ENCODE measurements at regions not wholly inside any gene's neighbourhood (a gene's known extent, or its start where the extent isn't known, plus 50 kb on each side); places are given as distances from the start of the nearest gene placed in this dataset.
A peak's percentile ranks its signal among the peaks of the same experiment; 100 is the strongest.
"Not testable (repeated sequence)": the region's sequence is repeated elsewhere in the genome, so short reads cannot be mapped to it uniquely, and the experiment has no call there.

GRCh38 chrY:7588176-7588575, 676.6 kb upstream of the AMELY start:
- not testable (repeated sequence) for DNase-seq (ENCODE audit: extremely low spot score, insufficient read length, low read depth); FAIRE-seq

GRCh38 chrY:7562541-7562940, 651.0 kb upstream of the AMELY start:
- no peak for FAIRE-seq

GRCh38 chrY:7557675-7558074, 646.1 kb upstream of the AMELY start:
- no peak for DNase-seq (ENCODE audit: extremely low spot score, insufficient read length, low read depth)
- peak; percentile 31 for FAIRE-seq

More at GRCh38 chrY:7562541-7562940, 651.0 kb upstream of the AMELY start:
- DNase-seq (ENCODE audit: extremely low spot score, insufficient read length, low read depth): no peak

- FAIRE-seq (no peak), DNase-seq (ENCODE audit: extremely low spot score, insufficient read length, low read depth) (no peak)
Measured at GRCh38 chrY:7555006-7555405, 643.5 kb upstream of the AMELY start.

- no peak for FAIRE-seq
- DNase-seq (ENCODE audit: extremely low spot score, insufficient read length, low read depth): no peak
Measured at GRCh38 chrY:7545060-7545459, 633.5 kb upstream of the AMELY start.

GRCh38 chrY:7544172-7544770, 632.7 kb upstream of the AMELY start:
- FAIRE-seq (no peak), DNase-seq (ENCODE audit: extremely low spot score, insufficient read length, low read depth) (no peak)

- DNase-seq (ENCODE audit: extremely low spot score, insufficient read length, low read depth): no peak
- FAIRE-seq: no peak
Measured at GRCh38 chrY:7543506-7543905, 632.0 kb upstream of the AMELY start.

GRCh38 chrY:7542256-7542858, 630.8 kb upstream of the AMELY start:
- FAIRE-seq (no peak), DNase-seq (ENCODE audit: extremely low spot score, insufficient read length, low read depth) (no peak)

GRCh38 chrY:7529396-7529795, 617.8 kb upstream of the AMELY start:
- no peak for FAIRE-seq
- DNase-seq (ENCODE audit: extremely low spot score, insufficient read length, low read depth): no peak

GRCh38 chrY:7527568-7527967, 616.0 kb upstream of the AMELY start:
- DNase-seq (ENCODE audit: extremely low spot score, insufficient read length, low read depth); FAIRE-seq: not testable (repeated sequence)

GRCh38 chrY:7518387-7518786, 606.8 kb upstream of the AMELY start:
- no peak for DNase-seq (ENCODE audit: extremely low spot score, insufficient read length, low read depth)
- no peak for FAIRE-seq

GRCh38 chrY:7516268-7516667, 604.7 kb upstream of the AMELY start:
- no peak for FAIRE-seq
- DNase-seq (ENCODE audit: extremely low spot score, insufficient read length, low read depth): no peak

GRCh38 chrY:7515812-7516211, 604.3 kb upstream of the AMELY start:
- DNase-seq (ENCODE audit: extremely low spot score, insufficient read length, low read depth) (no peak), FAIRE-seq (no peak)

GRCh38 chrY:7502896-7503295, 591.3 kb upstream of the AMELY start:
- FAIRE-seq (no peak), DNase-seq (ENCODE audit: extremely low spot score, insufficient read length, low read depth) (no peak)

GRCh38 chrY:7501236-7501635, 589.7 kb upstream of the AMELY start:
- FAIRE-seq (no peak), DNase-seq (ENCODE audit: extremely low spot score, insufficient read length, low read depth) (no peak)

GRCh38 chrY:7496001-7496400, 584.4 kb upstream of the AMELY start:
- DNase-seq (ENCODE audit: extremely low spot score, insufficient read length, low read depth) (no peak), FAIRE-seq (no peak)

- FAIRE-seq; DNase-seq (ENCODE audit: extremely low spot score, insufficient read length, low read depth): not testable (repeated sequence)
Measured at GRCh38 chrY:7484455-7485285, 573.1 kb upstream of the AMELY start.

GRCh38 chrY:7471976-7472375, 560.4 kb upstream of the AMELY start:
- no peak for FAIRE-seq

GRCh38 chrY:7470037-7470436, 558.5 kb upstream of the AMELY start:
- no peak for DNase-seq (ENCODE audit: extremely low spot score, insufficient read length, low read depth)
- no peak for FAIRE-seq

More at GRCh38 chrY:7471976-7472375, 560.4 kb upstream of the AMELY start:
- no peak for DNase-seq (ENCODE audit: extremely low spot score, insufficient read length, low read depth)

GRCh38 chrY:7468951-7469745, 557.6 kb upstream of the AMELY start:
- FAIRE-seq (no peak), DNase-seq (ENCODE audit: extremely low spot score, insufficient read length, low read depth) (no peak)
